Osteocyte (in vitro differentiated cells): ENCODE measurements at regions not wholly inside any gene's neighbourhood (a gene's known extent, or its start where the extent isn't known, plus 50 kb on each side); places are given as distances from the start of the nearest gene placed in this dataset.

ENCODE experiments used
- DNase-seq: peaks from one replicate; pipeline ENCODE4 v3.0.0; 2021; ENCODE audit warnings: mixed read lengths; ENCODE audit not compliant: unreplicated experiment; ENCODE audit errors: extremely low spot score
- H3K27ac Mint-ChIP-seq: one replicate; pipeline ENCODE4 v1.8.0; 2021; ENCODE audit warnings: mild to moderate bottlenecking, mixed read lengths; ENCODE audit not compliant: unreplicated experiment
- H3K27me3 Mint-ChIP-seq: one replicate; pipeline ENCODE4 v1.8.0; 2021; ENCODE audit warnings: mixed read lengths; ENCODE audit not compliant: unreplicated experiment
- H3K36me3 Mint-ChIP-seq: one replicate; pipeline ENCODE4 v1.8.0; 2021; ENCODE audit warnings: mixed read lengths; ENCODE audit not compliant: unreplicated experiment
- H3K4me1 Mint-ChIP-seq: one replicate; pipeline ENCODE4 v1.8.0; 2021; ENCODE audit warnings: mixed read lengths; ENCODE audit not compliant: unreplicated experiment
- H3K4me3 Mint-ChIP-seq: one replicate; pipeline ENCODE4 v1.8.0; 2021; ENCODE audit warnings: mild to moderate bottlenecking, moderate library complexity, mixed read lengths; ENCODE audit not compliant: unreplicated experiment
- H3K9me3 Mint-ChIP-seq: one replicate; pipeline ENCODE4 v1.8.0; 2021; ENCODE audit warnings: mixed read lengths; ENCODE audit not compliant: unreplicated experiment
- TF ChIP-seq, protein P1 (sequence below): fragments of 200-600 bp; sonication (generic); IDR thresholded peaks from 2 replicates; pipeline ENCODE4 v1.5.0; 2021; ENCODE audit warnings: antibody characterized with exemption, mild to moderate bottlenecking, moderate library complexity

DNA sequence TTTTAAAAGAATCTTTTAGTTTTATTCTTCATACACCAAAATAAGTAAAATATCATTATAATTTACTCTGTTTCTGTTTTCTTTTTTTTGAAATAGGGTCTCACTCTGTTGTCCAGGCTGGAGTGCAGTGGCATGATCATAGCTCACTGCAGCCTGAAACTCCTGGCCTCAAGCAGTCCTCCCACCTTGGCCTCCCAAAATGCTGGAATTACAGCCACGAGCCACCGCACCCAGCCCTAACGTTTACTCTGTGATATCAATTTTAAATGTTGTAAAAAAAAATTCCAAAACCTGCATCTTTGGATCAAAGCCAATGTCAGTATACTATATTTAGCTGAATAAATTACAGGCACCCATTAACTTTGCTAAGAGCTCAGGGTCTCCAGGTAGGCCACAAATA is 437.1 kb upstream of the USP15 start:
- TF ChIP-seq, protein P1, sequence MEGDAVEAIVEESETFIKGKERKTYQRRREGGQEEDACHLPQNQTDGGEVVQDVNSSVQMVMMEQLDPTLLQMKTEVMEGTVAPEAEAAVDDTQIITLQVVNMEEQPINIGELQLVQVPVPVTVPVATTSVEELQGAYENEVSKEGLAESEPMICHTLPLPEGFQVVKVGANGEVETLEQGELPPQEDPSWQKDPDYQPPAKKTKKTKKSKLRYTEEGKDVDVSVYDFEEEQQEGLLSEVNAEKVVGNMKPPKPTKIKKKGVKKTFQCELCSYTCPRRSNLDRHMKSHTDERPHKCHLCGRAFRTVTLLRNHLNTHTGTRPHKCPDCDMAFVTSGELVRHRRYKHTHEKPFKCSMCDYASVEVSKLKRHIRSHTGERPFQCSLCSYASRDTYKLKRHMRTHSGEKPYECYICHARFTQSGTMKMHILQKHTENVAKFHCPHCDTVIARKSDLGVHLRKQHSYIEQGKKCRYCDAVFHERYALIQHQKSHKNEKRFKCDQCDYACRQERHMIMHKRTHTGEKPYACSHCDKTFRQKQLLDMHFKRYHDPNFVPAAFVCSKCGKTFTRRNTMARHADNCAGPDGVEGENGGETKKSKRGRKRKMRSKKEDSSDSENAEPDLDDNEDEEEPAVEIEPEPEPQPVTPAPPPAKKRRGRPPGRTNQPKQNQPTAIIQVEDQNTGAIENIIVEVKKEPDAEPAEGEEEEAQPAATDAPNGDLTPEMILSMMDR = no peak
- Mint-ChIP-seq H3K27me3 (no peaks in the 10 kb centered on the region), H3K27ac (no peak overlapping the region), H3K4me1 (no peaks in the 10 kb centered on the region), H3K4me3 (no peak overlapping the region), H3K9me3 (no peaks in the 10 kb centered on the region), H3K36me3 (no peaks in the 10 kb centered on the region)
- no peak for DNase-seq

DNA sequence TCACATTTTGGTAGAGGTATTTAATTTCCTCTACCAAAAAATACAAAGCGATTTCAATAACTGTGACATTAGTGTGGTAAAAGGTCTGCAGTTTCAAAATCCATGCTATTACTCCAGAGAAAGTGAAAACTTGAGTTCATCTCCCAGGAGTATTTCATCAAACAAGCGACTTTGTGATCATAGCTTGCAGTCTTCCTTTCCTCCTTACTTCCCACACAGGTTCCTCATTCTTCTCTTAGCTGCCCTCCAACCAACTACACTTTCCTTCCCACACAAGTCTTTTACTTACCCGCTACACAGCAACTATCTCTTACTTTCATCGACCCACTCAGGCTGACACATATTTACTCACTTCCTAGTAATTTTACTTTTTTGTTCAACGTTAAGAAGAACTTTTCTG is 413.4 kb upstream of the USP15 start:
- H3K27me3 Mint-ChIP-seq = no peaks in the 10 kb centered on the region
- H3K9me3 Mint-ChIP-seq = peaks cover 2% of the 10 kb centered on the region
- no peaks in the 10 kb centered on the region for H3K36me3 Mint-ChIP-seq
- no peak for DNase-seq
- no peak overlapping the region for H3K4me3 Mint-ChIP-seq
- TF ChIP-seq, protein P1 = no peak
- H3K4me1 Mint-ChIP-seq = no peaks in the 10 kb centered on the region
- H3K27ac Mint-ChIP-seq = no peak overlapping the region

DNA sequence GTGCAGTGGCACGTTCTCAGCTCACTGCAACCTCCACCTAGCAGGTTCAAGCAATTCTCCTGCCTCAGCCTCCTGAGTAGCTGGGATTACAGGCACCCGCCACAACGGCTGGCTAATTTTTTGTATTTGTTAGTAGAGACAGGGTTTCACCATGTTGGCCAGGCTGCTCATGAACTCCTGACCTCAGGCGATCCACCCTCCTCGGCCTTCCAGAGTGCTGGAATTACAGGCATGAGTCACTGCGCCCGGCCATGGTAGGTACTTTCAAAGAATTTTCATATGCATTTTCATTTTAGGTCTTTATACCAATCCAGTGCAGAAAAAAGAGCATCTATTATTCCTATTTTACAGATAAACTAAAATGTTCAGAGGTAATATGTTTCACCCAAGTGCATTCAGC is 411.3 kb upstream of the USP15 start:
- H3K9me3 Mint-ChIP-seq = peaks cover 8% of the 10 kb centered on the region
- no peak for DNase-seq
- TF ChIP-seq, protein P1 = no peak
- no peak overlapping the region for H3K27ac Mint-ChIP-seq
- H3K4me3 Mint-ChIP-seq = no peak overlapping the region
- no peaks in the 10 kb centered on the region for H3K4me1 Mint-ChIP-seq
- no peaks in the 10 kb centered on the region for H3K36me3 Mint-ChIP-seq
- no peaks in the 10 kb centered on the region for H3K27me3 Mint-ChIP-seq

DNA sequence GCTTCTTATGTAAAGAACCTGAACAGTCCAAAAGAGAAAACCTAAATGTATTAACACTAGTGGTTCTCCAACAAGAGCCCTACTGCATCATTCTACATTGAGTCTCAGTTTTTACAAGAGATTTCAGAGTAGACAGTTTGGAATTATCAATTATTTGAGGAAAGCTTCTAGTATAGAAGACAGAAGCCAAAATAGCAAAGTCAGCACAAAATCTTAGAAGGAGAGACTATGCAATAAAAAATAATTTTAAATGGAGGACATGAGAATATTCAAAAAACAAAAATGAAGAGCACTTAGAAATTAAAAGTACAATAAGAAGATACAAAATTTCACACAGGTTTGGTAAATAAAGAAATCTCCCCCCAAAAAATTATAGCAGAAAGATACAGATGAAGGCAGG is 406.3 kb upstream of the USP15 start:
- no peak overlapping the region for H3K4me3 Mint-ChIP-seq
- H3K27me3 Mint-ChIP-seq = no peaks in the 10 kb centered on the region
- TF ChIP-seq, protein P1 = no peak
- H3K36me3 Mint-ChIP-seq = no peaks in the 10 kb centered on the region
- no peak overlapping the region for H3K27ac Mint-ChIP-seq
- H3K4me1 Mint-ChIP-seq = no peaks in the 10 kb centered on the region
- DNase-seq = no peak
- H3K9me3 Mint-ChIP-seq = peaks cover 18% of the 10 kb centered on the region

DNA sequence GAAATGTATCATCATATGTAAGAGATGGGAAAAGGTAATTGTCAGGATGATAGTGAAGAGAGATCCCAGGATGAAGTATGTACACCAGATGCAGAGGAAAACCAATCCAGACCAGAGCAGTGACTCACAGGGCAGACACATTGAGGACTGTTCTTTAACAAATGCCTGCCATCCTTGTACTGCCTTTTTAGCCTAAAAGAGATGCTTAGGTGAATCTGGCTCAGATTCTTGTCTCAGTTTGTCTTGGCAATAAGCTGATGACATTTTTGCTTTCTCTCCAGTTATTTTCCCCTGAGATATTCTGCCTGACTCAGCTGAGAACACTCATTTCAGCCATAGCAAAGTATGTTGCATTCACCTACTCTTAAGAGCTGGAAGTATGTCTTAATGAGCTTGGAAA is 405.3 kb upstream of the USP15 start:
- DNase-seq = no peak
- Mint-ChIP-seq H3K4me3 (no peak overlapping the region), H3K36me3 (no peaks in the 10 kb centered on the region), H3K27ac (no peak overlapping the region), H3K9me3 (peaks cover 18% of the 10 kb centered on the region), H3K27me3 (no peaks in the 10 kb centered on the region), H3K4me1 (no peaks in the 10 kb centered on the region)
- TF ChIP-seq, protein P1 = no peak
